ENCODE measurements at regions not wholly inside any gene's neighbourhood (a gene's known extent, or its start where the extent isn't known, plus 50 kb on each side); places are given as distances from the start of the nearest gene placed in this dataset.

DNA sequence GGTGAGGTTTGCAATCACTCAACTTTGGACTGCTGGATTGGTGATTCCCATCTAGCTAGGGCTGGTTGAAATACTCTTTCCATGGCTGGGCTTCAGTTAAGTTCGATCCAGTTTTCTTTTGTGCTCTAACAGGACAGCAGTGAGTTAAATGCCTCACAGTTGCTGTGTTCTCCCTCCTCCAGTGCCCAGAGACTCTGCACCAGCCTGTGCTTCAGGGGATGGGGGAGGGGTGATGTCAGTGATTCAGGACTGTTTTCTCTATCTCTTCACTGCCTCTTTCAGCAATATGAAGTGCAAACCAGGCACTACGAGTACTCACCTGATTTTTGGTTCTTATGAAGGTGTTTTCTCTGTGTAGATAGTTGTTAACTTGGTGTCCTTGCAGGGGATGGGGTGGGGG lies 88.2 kb upstream of the FAM83B start:
- no peak for TF ChIP-seq ZFX (IDR thresholded peaks at IDR 0.05)
- TF ChIP-seq CTCF (conservative IDR thresholded peaks at IDR 0.05): no peak
